GM19395 (cell line): ENCODE measurements at regions not wholly inside any gene's neighbourhood (a gene's known extent, or its start where the extent isn't known, plus 50 kb on each side); places are given as distances from the start of the nearest gene placed in this dataset.

ENCODE experiments used
- ATAC-seq: cut with Tn5 transposase; IDR thresholded peaks from one replicate; pipeline ENCODE4 v1.9.1; 2021; ENCODE audit warnings: mild to moderate bottlenecking, moderate library complexity; ENCODE audit not compliant: unreplicated experiment

DNA sequence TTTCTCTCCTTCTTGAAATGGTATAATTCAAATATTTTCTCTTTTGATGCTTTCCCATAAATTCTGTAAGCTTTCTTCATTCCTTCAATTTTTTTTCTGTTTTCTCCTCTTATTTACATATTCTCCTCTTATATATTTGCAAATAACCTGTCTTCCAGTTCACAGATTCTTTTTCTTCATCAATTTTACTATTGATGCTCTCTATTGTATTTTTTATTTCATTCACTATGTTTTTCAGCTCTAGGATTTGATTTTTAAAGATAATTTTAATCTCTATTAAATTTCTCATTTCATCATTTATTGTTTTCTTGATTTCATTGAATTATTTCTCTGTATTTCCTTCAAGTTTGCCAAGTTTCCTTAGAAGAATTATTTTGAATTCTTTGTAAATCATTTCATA, 54.0 kb upstream of the PRPS1L1 start:
- no peak for ATAC-seq

DNA sequence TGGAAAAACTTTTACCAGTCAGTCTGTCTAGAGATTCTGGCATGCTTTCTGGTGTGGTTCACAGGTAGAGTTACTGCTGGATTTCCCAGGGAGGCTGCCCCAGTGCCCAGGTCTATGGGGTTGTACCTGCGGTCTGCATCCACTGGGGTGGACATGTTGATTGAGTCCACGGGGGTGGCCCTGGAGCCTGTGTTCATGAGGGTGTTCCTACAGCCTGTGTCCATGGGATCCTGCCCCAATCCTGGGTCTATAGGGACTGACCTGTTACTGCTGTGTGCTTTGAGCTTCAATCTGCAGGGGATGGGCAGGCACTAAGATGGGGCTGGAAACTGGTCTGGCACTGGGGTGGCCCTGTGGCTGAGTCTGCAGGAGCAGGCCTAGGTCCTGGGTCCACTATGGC, 54.5 kb upstream of the PRPS1L1 start:
- no peak for ATAC-seq

DNA sequence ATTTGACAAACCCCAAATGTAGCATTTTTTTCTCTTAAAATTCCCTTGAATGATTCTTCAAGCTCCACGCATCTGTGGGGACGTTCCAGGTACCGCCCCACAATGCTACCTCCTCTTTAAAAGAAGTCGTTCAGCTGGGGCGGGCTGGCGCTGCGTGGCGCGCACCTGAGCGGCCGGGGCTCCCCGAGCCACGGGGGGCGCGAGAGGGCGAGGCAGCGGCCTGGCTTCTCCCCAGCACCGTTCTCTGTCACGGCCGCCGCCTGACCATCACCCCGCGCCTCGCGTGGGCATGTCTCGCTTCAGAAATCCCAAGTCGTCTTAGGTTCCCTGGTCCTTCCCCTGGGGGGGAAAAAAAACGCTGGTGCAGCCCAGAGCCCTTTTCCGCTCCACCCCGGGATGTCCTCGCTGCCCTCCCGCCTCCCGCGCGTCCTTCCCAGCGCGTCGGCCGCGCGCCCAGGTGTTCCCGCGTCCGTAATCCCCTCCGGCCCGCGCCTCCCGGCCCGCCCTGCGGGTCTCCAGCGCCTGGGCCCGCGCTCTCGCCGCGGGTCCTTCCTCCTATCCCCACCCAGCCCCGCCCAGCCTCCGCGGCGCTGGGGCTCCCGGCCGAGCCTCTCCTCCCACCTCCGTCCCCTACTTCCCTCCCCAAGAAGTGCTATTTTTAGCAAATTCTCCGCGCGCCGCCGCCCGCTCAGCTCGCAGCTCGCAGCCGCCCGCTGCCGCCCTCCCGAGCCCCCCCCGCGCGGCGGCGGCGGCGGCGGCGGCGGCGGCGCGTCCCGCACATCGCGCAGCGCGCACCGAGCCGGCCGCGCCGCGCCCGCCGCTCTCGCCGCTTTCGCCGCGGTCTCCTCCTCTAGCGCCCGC, 58.7 kb upstream of the PRPS1L1 start:
- no peak for ATAC-seq

DNA sequence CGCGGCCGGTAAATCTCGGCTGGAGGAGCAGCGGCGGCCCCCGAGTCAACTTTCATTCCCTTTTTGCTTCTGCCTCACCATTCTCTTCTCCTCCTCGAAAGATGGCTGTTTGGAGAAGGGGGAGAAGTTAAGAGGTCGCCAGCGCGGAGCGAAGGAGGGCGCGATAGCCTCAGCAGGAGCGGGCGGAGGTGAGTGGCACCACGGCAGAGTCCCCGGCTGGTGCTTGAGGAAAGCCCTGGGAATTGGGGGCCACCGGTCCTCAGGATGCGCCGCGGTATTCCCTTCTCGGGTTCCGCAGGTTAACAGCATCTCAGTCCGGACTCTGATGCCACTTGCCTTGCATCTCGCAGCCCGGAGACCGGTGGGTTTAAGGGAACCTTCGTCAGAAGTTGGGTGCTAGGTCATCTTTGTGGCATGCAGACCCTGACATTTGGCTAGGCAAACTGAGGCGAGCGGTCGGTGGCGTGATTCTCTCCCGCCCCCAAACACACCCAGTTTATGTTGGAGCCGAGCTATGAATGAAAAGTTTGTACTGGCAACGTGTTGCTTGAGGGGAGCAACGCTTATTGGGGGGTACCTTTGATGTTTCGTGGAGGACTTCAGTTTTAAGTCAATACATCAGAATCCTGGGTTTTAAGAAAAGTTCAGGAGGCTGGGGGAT, 59.5 kb upstream of the PRPS1L1 start:
- no peak for ATAC-seq

DNA sequence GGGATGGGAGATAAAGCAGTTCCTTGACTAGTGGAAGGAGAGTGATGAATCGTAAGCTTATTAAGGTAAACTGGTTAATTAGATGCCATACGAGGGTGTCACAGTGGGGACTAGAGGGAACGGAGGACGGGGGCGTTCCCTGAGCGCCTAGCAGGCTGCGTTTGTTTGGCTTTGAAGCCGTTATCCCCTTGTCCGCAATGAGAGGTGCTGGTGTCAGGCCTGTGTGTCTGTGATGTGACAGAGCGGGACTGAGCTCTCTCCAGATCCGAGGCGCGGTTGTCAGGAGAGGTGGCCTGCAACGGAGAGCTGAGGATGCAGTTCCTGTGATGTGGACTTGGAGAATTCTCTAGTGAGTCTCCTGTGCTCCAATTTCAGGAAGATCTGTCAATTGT, 60.0 kb upstream of the PRPS1L1 start:
- no peak for ATAC-seq

DNA sequence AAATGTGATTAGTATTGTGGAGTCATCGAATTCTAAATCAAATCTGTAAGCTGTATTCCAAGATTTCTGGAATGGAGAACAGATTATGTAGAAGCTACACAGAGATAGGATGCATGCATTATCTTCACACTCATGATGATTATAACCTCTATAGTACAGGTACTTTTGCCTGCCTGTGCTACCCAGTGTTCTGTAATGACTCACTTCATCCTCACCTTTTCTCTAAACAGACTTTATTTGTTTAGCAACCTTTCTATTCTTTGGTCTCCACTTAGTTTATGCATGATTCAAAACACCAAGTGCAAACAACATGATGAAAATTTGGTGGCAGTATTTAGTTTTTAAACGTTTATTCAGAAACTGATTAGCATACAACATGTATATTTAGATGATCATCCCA, 68.4 kb upstream of the PRPS1L1 start:
- ATAC-seq: no peak

DNA sequence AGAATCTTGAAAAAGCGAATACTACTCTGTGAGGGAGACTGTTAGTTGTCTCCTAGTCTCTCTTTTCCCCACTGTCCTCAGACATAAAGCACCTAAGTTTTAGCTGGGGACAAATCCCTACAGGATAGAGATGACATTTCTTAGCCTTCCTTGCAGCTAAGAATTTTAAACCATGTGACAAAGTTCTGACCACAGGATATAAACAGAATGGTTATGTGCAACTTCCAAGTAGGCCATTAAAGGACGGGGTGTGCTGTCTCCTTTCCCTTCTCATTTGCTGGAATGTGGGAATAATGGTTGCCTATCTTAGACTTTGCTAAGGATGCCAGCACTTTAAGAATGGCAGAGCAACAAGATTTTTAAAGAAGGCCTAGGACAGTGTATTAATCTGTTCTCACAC, 74.9 kb upstream of the PRPS1L1 start:
- ATAC-seq: no peak

DNA sequence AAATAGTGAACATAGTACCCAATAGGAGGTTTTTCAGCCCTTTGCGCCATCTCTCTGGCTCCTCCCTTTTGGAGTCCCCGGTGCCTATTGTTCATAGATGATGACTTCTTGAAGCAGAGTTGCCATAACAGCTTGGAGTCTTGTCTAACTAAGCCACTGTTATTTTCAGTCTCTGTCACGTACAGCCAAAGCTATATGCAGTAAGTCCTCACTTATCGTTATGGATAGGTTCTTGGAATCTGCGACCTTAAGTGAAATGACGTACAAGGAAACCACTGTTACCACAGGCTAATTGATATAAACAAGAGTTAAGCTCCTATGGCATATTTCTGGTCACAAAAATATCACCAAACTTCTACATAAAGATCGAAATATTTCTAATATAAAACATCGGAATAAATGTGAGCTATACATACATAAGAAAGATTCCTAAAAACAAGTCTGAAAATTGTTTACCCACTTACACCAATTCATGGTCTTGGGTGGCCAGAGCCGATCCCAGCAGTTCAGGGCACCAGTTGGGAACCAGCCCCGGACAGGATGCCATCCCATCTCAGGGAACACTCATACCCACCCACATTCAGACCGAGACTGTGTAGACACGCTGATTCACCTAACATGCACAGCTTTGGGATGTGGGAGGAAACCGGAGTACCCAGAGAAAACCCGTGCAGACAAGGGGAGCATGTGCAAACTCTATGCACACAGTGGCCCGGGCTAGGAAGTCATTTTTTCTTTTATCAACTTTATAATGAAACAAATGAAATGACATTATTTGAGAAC, 76.0 kb upstream of the PRPS1L1 start:
- ATAC-seq: no peak

DNA sequence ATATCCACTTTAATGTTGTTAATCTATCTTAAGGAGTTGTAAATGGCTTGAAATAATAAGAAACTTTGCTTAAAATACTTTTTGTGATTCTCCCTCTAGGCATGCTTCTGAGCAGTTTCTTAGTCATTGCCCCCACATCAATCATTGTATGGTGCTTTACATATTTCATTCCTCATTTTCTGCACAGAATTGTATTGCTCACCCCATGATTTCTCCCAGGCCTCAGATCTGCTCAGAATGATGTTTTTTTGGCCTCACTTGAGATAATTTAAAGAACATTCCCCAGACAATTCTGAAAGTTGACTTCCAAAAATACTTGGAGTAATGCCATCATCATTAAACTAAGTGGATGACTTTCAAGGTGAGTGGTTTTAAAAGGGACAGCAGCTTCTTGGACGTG, 82.1 kb upstream of the PRPS1L1 start:
- ATAC-seq: no peak

DNA sequence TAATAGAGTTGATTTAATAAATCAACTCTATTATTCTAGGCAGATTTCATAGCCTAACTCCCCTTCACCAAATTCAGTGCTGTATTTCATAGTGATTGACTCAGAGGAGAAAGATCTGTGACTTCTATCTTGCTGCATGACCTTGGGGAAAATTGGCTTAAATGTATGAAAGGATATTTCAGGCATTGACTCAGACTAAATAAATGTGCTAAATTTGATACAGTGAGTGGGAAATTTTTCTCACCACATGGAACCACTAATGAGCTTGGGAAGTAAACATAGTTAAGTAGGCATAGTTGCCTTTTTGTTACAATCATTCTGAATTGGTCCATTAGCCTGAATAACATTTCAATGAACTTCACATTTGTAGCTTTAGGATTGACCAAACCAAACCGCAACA, 89.0 kb upstream of the PRPS1L1 start:
- ATAC-seq: no peak

DNA sequence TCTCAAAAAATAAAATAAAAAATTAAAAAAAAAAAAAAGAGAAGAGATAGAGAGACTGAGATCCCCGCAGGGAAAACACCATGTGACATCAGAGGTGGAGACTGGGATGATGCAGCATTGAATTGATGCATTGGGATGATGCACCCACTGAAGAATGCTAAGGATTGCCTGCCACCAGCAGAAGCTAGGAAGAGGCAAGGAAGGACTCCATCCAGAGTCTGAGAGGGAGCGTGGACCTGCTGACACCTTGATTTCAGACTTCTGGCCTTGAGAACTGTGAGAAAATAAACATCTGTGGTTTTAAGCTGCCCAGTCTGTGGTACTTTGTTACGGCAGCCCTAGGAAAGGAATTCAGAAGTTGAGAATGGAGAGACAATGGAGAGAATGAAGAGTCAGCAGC, 89.8 kb upstream of the PRPS1L1 start:
- ATAC-seq: no peak

DNA sequence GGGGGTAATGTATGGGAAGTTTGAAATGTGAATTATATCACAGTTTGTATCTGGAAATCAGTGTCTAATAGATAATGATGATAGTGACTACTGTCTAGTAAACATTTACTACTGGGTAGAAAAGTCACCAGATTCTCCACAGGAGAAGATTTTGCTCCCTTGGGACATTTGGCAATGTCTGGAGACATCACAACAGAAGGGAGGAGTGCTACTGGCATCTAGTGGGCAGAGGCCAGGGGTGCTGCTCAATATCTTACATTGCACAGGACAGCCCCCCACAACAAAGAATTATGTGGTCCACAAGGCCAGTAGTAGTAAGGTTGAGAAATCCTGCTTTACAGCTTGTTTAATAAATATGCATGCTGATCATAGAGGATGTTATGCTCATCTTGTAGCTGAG, 92.3 kb upstream of the PRPS1L1 start:
- no peak for ATAC-seq

DNA sequence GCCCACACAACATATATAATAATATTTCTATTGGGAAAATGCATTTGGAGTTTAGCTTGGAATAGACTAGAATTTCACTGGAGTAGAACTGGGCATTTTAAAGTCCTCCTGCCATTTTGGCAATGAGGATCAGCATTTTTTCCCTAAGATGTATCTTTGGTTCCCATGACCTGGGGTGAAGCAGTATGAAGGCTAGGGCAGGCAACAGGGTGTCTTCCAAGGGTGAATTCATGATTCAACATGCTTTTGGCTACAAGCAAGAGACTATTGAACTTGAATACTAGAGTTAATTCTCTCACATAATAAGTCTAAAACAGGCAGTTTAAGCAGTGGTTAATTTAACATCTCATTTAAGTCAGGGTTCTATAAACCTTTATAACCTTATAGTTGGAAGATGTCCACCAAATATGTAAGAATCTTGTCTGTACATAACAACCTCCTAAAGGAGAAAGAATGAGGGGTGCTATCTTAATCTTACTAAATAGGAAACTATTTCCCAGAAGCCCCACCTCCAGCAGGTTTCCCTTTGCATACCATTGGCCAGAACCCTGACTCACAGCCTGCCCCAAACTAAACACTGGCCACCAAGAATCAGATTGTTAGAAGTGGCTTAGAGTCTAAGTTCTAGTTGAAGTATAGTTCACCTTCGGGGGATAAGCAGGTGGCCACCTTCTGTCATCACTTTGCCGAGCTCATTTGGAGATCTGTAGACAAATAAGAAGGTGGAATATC, 96.0 kb upstream of the PRPS1L1 start:
- no peak for ATAC-seq

DNA sequence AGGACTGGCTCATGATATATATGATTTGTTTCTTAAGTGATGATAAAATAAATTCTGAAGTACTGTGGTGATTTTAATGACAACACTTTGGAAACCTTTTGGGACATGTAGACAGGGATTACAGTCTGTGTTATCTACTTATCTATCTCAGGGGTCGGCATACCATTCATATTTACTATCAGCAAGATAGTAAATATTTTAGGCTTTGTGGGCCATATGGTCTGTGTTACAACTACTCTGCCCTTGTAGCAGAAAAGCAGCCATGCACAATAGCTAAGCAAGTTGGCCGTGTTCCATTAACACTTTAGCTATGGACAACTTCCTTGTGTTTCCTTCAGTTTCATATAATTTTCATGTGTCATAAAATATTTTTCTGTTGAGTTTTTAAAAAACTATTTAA, 97.8 kb upstream of the PRPS1L1 start:
- ATAC-seq: no peak

DNA sequence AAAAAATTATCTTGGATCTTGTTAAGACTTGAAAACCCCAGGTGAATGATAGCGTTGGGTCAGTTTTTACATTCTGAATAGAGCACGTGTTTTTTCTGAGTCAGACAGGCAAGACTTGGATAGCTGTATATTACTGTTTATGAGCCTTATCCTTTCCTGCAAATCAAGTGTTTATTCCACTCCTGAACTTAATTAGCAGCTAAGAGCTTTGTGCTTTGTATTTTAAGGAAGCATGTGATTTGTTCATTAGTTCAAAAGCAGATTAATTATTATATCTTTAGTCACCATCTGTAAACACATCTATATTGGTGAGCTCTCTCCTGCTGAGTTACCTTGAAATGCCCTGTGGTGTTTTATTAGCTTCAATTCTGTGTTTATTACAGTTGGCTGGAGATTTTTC, 98.6 kb upstream of the PRPS1L1 start:
- ATAC-seq: no peak

DNA sequence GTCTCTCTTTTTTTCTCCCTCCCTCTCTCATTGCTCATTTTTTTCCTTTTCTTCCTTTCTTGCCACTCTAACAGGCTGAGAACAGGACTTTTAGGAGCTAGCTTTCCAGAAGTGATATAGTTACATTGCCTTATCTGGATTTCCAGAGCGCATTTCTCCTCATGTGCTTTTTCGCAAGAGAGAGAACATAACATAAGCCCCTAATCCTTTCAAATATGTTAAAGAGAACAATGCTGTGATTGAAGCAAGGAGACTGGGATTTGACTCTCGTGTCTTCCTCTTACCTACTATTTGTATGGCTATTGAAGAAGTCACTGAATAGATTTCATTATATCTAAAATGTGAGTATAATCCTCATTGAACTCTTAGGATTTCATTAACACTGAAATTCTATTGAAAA, 101.2 kb upstream of the PRPS1L1 start:
- ATAC-seq: no peak

DNA sequence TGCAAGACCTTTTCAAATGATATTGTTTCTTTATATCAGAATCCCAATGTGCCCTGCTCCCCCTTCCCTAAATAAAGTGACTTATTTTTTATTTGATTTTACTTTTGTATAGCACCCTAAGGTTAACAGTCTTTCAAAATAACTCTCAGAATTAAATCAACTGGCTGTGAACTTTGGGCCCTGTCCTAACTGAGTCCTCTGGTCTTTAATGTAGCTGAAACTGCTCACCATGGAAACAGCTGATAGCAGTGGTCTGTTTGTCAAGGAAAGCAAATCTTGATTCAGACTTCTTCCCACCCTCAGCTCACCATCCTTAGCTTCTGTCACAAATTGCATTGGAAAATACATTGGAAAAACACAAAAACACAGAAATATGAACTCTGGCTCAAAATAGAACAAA, 105.2 kb upstream of the PRPS1L1 start:
- no peak for ATAC-seq

DNA sequence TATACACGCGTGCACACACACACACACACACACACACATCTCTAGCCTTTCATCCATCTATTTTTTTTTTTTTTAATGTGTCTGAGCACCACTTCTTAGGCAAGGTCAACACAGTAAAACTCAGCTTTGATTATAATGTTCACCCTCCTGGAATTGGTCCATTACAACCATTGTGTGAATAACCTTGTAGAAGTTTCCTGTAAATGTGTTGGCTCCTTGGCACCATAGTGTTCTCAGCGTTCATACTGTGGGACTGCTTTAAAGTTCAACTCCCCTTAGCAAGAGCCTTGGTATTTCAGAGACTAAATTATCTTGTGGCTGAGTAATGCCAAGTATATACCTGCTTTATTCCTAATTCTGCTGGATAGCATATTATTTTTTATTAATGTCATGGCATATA, 106.3 kb upstream of the PRPS1L1 start:
- no peak for ATAC-seq

DNA sequence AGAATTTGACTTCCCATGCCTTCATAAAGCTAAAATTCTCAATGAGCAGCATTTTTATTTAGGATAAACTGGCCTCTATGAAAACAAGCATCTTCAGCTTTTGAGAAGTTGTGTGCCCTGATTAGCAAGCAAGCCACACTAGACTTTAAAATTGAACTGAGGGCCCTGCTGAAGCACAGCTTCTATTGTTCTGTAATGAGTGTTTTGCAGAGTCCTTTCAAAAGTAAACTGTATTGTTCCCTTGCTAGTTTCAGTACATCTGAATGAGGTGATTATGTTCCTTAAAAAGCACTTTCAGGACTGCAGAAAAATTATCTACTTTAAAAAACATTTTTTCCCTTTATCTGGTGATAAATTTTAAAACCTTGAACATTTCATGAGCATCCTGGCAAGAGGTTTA, 113.3 kb upstream of the PRPS1L1 start:
- ATAC-seq: no peak

DNA sequence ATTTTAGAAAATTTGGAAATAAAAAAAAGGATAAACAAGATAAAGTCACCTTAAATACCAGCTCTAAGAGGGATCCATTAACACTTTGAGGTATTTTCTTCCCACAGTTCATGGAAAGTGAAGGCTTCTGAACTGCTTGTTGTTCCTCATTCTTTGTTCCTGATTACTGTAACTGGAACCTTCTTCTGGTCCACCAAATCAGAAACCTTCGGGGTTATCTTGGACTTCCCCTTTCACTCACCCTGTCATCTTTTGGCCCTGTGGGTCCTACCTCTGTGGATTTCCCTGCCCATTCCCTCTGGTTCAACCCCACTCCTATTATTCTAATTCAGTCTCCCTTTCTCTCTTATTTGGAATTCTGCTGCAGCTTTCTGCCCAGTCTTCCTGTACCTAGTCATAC, 116.5 kb upstream of the PRPS1L1 start:
- no peak for ATAC-seq

DNA sequence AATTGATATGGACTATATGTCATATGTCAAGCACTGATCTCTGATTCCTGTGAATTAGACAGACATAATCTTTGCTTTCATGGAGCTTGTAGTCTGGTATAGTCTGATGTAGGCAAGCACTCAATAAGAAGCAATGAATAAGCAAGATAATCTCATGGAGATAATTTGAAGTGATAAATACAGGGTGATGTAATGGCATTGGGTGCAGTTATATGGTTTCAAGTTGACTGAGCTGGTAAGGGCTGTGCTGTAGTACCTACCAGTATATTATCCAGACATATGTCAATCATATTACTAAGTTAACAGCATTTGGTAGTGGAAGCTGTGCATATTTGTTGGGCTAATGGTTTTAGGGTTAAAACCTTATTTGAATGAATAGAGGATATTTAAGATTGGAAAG, 117.5 kb upstream of the PRPS1L1 start:
- no peak for ATAC-seq
